H1 (cell line): ENCODE measurements at regions not wholly inside any gene's neighbourhood (a gene's known extent, or its start where the extent isn't known, plus 50 kb on each side); places are given as distances from the start of the nearest gene placed in this dataset.

ENCODE experiments used
- CTCF ChIA-PET: fragments of 300-600 bp; sonication (Branson Sonifier 250); formaldehyde crosslinking; loops from one replicate; lab custom pipeline; 2021; ENCODE audit not compliant: partially characterized antibody; lab: Charles Lee
- POLR2A ChIA-PET: fragments of 300-600 bp; sonication (Branson Sonifier 250); formaldehyde crosslinking; loops from one replicate; lab custom pipeline; 2021; ENCODE audit warnings: inconsistent platforms; ENCODE audit not compliant: partially characterized antibody; lab: Charles Lee
- DNase-seq, 2 experiments: peaks; one replicate each; pipeline versions ENCODE4 v3.0.0 to v3.0.0-alpha.2; 2010 to 2022; ENCODE audit warnings: low spot score in 2 of 2, low read depth in 1 of 2, mixed read lengths in 1 of 2
- FAIRE-seq: peaks from 2 replicates; lab custom pipeline; 2011; peaks lifted over from hg19 to GRCh38; lab: Jason Lieb, UNC
- H2AFZ ChIP-seq: 2 replicates; pipeline ENCODE4 v1.8.1; 2012; ENCODE audit warnings: low read length, inconsistent platforms
- H2AK5ac ChIP-seq: 2 replicates; pipeline ENCODE4 v1.6.1; 2013; ENCODE audit warnings: low read depth, low read length
- H2BK120ac ChIP-seq: replicated peaks from 2 replicates; pipeline ENCODE3; 2013; ENCODE audit warnings: low read depth, low read length, inconsistent platforms
- H2BK12ac ChIP-seq: 2 replicates; pipeline ENCODE4 v1.6.1; 2013; ENCODE audit warnings: low read depth, low read length
- H2BK15ac ChIP-seq: 2 replicates; pipeline ENCODE4 v1.6.1; 2013; ENCODE audit warnings: low read length
- H2BK20ac ChIP-seq: 2 replicates; pipeline ENCODE4 v1.6.1; 2013; ENCODE audit warnings: low read length
- H2BK5ac ChIP-seq: 2 replicates; pipeline ENCODE4 v1.6.1; 2013; ENCODE audit warnings: low read depth, low read length
- H3K14ac ChIP-seq: 2 replicates; pipeline ENCODE4 v1.6.1; 2013; ENCODE audit warnings: inconsistent platforms; ENCODE audit not compliant: insufficient read length
- H3K18ac ChIP-seq: 2 replicates; pipeline ENCODE4 v1.6.1; 2013; ENCODE audit warnings: low read length; ENCODE audit errors: extremely low read depth
- H3K23ac ChIP-seq: 2 replicates; pipeline ENCODE4 v1.6.1; 2013; ENCODE audit warnings: inconsistent platforms; ENCODE audit not compliant: insufficient read length
- H3K23me2 ChIP-seq: 2 replicates; pipeline ENCODE4 v1.6.1; 2013; ENCODE audit warnings: low read depth, low read length
- H3K27ac ChIP-seq: 2 replicates; pipeline ENCODE4 v1.6.1; 2011; ENCODE audit warnings: low read depth, low read length, inconsistent platforms
- H3K27me3 ChIP-seq, 4 experiments: replicated peaks in 1 of 4; 1 replicate in 1 of 4; 2 replicates in 3 of 4; pipeline versions ENCODE4 v1.6.1 to v1.8.1; 2011 to 2013; ENCODE audit warnings: low read length in 3 of 4, mild to moderate bottlenecking in 3 of 4, inconsistent platforms in 2 of 4, mixed read lengths in 2 of 4, moderate library complexity in 1 of 4; ENCODE audit not compliant: control insufficient read depth in 3 of 4, insufficient read depth in 3 of 4; ENCODE audit errors: extremely low read depth in 1 of 4
- H3K36me3 ChIP-seq, 4 experiments: 2 replicates each; pipeline versions ENCODE4 v1.6.1 to v1.8.1; 2011 to 2013; ENCODE audit warnings: mild to moderate bottlenecking in 4 of 4, low read length in 3 of 4, moderate library complexity in 2 of 4, control low read depth in 1 of 4, inconsistent platforms in 1 of 4; ENCODE audit not compliant: insufficient read depth in 4 of 4, control insufficient read depth in 2 of 4
- H3K4ac ChIP-seq: replicated peaks from 2 replicates; pipeline ENCODE3; 2013; ENCODE audit warnings: low read length, low read depth, mixed read lengths, inconsistent platforms; ENCODE audit not compliant: insufficient read length
- H3K4me1 ChIP-seq, 4 experiments: replicated peaks in 1 of 4; 1 replicate in 1 of 4; 2 replicates in 3 of 4; pipeline versions ENCODE4 v1.6.1 to v1.8.1; 2011 to 2013; ENCODE audit warnings: low read length in 3 of 4, inconsistent platforms in 2 of 4, mixed read lengths in 1 of 4; ENCODE audit not compliant: insufficient read depth in 4 of 4, control insufficient read depth in 3 of 4
- H3K4me2 ChIP-seq, 2 experiments: 2 replicates each; pipeline versions ENCODE4 v1.6.1 to v1.8.1; 2011 to 2013; ENCODE audit warnings: low read depth in 2 of 2, low read length in 2 of 2, control low read depth in 1 of 2, inconsistent platforms in 1 of 2, mild to moderate bottlenecking in 1 of 2; ENCODE audit not compliant: insufficient read depth in 1 of 2
- H3K4me3 ChIP-seq, 4 experiments: fragments of 200-600, 300-600 bp in 1 of 4; sonication (generic), shearing (Covaris generic), sonication (Bioruptor Twin) in 1 of 4; 2 replicates each; pipeline versions ENCODE4 v1.5.1 to v1.8.1; 2011 to 2016; ENCODE audit warnings: low read length in 4 of 4, low read depth in 3 of 4, control low read depth in 2 of 4, inconsistent platforms in 2 of 4, mild to moderate bottlenecking in 2 of 4, mixed read lengths in 1 of 4, moderate library complexity in 1 of 4; ENCODE audit not compliant: insufficient read depth in 2 of 4; ENCODE audit errors: extremely low read depth in 1 of 4
- H3K56ac ChIP-seq: replicated peaks from 2 replicates; pipeline ENCODE3; 2013; ENCODE audit warnings: low read depth, mild to moderate bottlenecking, mixed read lengths, low read length, inconsistent platforms; ENCODE audit not compliant: insufficient read length
- H3K79me1 ChIP-seq: 2 replicates; pipeline ENCODE4 v1.6.1; 2013; ENCODE audit warnings: low read depth, low read length, control low read depth
- H3K79me2 ChIP-seq, 2 experiments: 2 replicates each; pipeline versions ENCODE4 v1.6.1 to v1.8.1; 2012 to 2013; ENCODE audit warnings: low read length in 2 of 2, mild to moderate bottlenecking in 2 of 2, inconsistent platforms in 1 of 2; ENCODE audit not compliant: insufficient read depth in 2 of 2, control insufficient read depth in 1 of 2
- H3K9ac ChIP-seq, 4 experiments: replicated peaks in 1 of 4; 1 replicate in 1 of 4; 2 replicates in 3 of 4; pipeline versions ENCODE4 v1.6.1 to v1.8.1; 2011 to 2013; ENCODE audit warnings: low read depth in 3 of 4, low read length in 3 of 4, control low read depth in 2 of 4, mild to moderate bottlenecking in 2 of 4, moderate library complexity in 2 of 4, inconsistent platforms in 1 of 4; ENCODE audit errors: extremely low read depth in 1 of 4
- H3K9me3 ChIP-seq, 2 experiments: 2 replicates each; pipeline versions ENCODE4 v1.6.1 to v1.8.1; 2012 to 2013; ENCODE audit warnings: mild to moderate bottlenecking in 2 of 2, moderate library complexity in 2 of 2, control low read depth in 1 of 2, inconsistent platforms in 1 of 2, low read depth in 1 of 2, low read length in 1 of 2, mixed read lengths in 1 of 2; ENCODE audit not compliant: insufficient read depth in 2 of 2
- H4K20me1 ChIP-seq, 2 experiments: replicated peaks in 1 of 2; 2 replicates each; pipeline versions ENCODE3 to v1.8.1; 2011 to 2013; ENCODE audit warnings: inconsistent platforms in 2 of 2, low read length in 2 of 2, mild to moderate bottlenecking in 1 of 2; ENCODE audit not compliant: insufficient read depth in 2 of 2, control insufficient read depth in 1 of 2
- H4K5ac ChIP-seq: 2 replicates; pipeline ENCODE4 v1.6.1; 2013; ENCODE audit warnings: low read length, low read depth, mixed read lengths, inconsistent platforms; ENCODE audit not compliant: insufficient read length
- H4K8ac ChIP-seq: 2 replicates; pipeline ENCODE4 v1.8.0; 2013; ENCODE audit warnings: mild to moderate bottlenecking, moderate library complexity, low read length, inconsistent platforms; ENCODE audit not compliant: insufficient read depth; ENCODE audit errors: extremely low read depth
- H4K91ac ChIP-seq: replicated peaks from 2 replicates; pipeline ENCODE3; 2013; ENCODE audit warnings: low read length, mixed read lengths, inconsistent platforms; ENCODE audit not compliant: insufficient read length
- ATF2 ChIP-seq: IDR thresholded peaks from 2 replicates; pipeline ENCODE4 v1.6.1; 2012; ENCODE audit warnings: low read length, inconsistent platforms
- ATF3 ChIP-seq: IDR thresholded peaks from 2 replicates; pipeline ENCODE4 v1.6.1; 2011; ENCODE audit warnings: low read depth, mild to moderate bottlenecking, low read length; ENCODE audit not compliant: insufficient read depth
- CHD2 ChIP-seq: IDR thresholded peaks from 2 replicates; pipeline ENCODE4 v1.6.1; 2012; ENCODE audit warnings: low read length, improper control_type of control experiment
- MAX ChIP-seq: IDR thresholded peaks from 2 replicates; pipeline ENCODE4 v1.6.1; 2012; ENCODE audit warnings: inconsistent platforms
- NANOG ChIP-seq: IDR thresholded peaks from 2 replicates; pipeline ENCODE4 v1.6.1; 2011; ENCODE audit warnings: low read length, low read depth, mild to moderate bottlenecking, inconsistent platforms; ENCODE audit not compliant: insufficient read depth, poor library complexity, severe bottlenecking
- RAD21 ChIP-seq, 2 experiments: IDR thresholded peaks in 1 of 2; conservative IDR thresholded peaks in 1 of 2; 2 replicates each; pipeline ENCODE4 v1.6.1; 2011; ENCODE audit warnings: low read depth in 2 of 2, low read length in 2 of 2, improper control_type of control experiment in 1 of 2, inconsistent platforms in 1 of 2, mild to moderate bottlenecking in 1 of 2, moderate library complexity in 1 of 2
- RFX5 ChIP-seq: IDR thresholded peaks from 2 replicates; pipeline ENCODE4 v1.6.1; 2011; ENCODE audit warnings: low read depth, low read length, improper control_type of control experiment, borderline replicate concordance
- SUZ12 ChIP-seq: fragments of 200-600 bp; sonication (generic); IDR thresholded peaks from 2 replicates; pipeline ENCODE4 v1.6.1; 2012; ENCODE audit warnings: mild to moderate bottlenecking, inconsistent platforms, low read length, moderate library complexity, mixed read lengths

GRCh38 chr1:101147381-101147780 lies 89.4 kb upstream of the S1PR1 start (continued):
- no peak for TF ChIP-seq RAD21 (IDR thresholded peaks at IDR 0.05 in 1 of 2, conservative IDR thresholded peaks at IDR 0.05 in 1 of 2; ENCODE audit: low read depth in 2 of 2, low read length in 2 of 2)
- TF ChIP-seq, all 59 proteins: peak for 0

GRCh38 chr1:101145449-101145820 lies 91.4 kb upstream of the S1PR1 start:
- Histone ChIP-seq H2AFZ (no peak overlapping the region), H4K91ac (no peak overlapping the region), H3K23me2 (no peaks in the 10 kb centered on the region), H3K9ac (no peak overlapping the region), H3K79me1 (no peaks in the 10 kb centered on the region), H4K8ac (no peak overlapping the region), H2AK5ac (no peak overlapping the region), H3K27ac (no peak overlapping the region), H3K4me2 (no peak overlapping the region), H4K5ac (no peak overlapping the region), H3K27me3 (no peaks in the 10 kb centered on the region), H3K56ac (no peak overlapping the region), H3K9me3 (no peaks in the 10 kb centered on the region), H3K4me1 (no peaks in the 10 kb centered on the region), H3K79me2 (no peaks in the 10 kb centered on the region), H3K18ac (no peak overlapping the region), H3K14ac (no peak overlapping the region), H2BK12ac (no peak overlapping the region), H3K36me3 (no peaks in the 10 kb centered on the region), H2BK15ac (no peak overlapping the region), H2BK20ac (no peak overlapping the region), H4K20me1 (no peaks in the 10 kb centered on the region), H2BK120ac (no peak overlapping the region), H3K23ac (no peak overlapping the region), H2BK5ac (no peak overlapping the region), H3K4ac (no peak overlapping the region), H3K4me3 (no peak overlapping the region)
- CTCF ChIA-PET, result interaction anchor here (0.6 to 1.4 kb wide), 5 partner anchors 9 to 190 kb away, joined by 3 to 5 read pairs (median 4); no protein-coding TSS in a partner anchor
- POLR2A ChIA-PET, result no interaction called here
- FAIRE-seq, result no peak
- DNase-seq, result no peak
- TF ChIP-seq MAX (no peak), ATF3 (no peak), CHD2 (no peak), RFX5 (no peak), NANOG (no peak), SUZ12 (no peak), ATF2 (no peak)
